Heart right ventricle (tissue), 16 donors: ENCODE measurements at regions not wholly inside any gene's neighbourhood (a gene's known extent, or its start where the extent isn't known, plus 50 kb on each side); places are given as distances from the start of the nearest gene placed in this dataset.

Source experiments
- ATAC-seq, 8 donors: fragments of 200-7000 bp; cut with Tn5 transposase; one replicate each; pipeline ENCODE4 v1.9.1; 2020; ENCODE audit warnings: mild to moderate bottlenecking in 8 of 8, moderate library complexity in 8 of 8, moderate number of reproducible peaks in 1 of 8
- DNase-seq, 2 donors: peaks; one replicate each; pipeline ENCODE4 v3.0.0-alpha.2; 2020
- H3K27ac ChIP-seq, 10 donors: fragments of 200-600 bp; sonication (generic) in 2 of 10; one replicate each; pipeline versions ENCODE4 v1.5.0 to v1.8.0; 2020 to 2022; ENCODE audit warnings: mild to moderate bottlenecking in 3 of 10
- H3K27me3 ChIP-seq, 7 donors: fragments of 200-600 bp; one replicate each; pipeline ENCODE4 v1.8.0; 2021 to 2022; ENCODE audit warnings: mild to moderate bottlenecking in 2 of 7
- H3K36me3 ChIP-seq, 9 donors: fragments of 200-600 bp; sonication (generic) in 1 of 9; one replicate each; pipeline versions ENCODE4 v1.5.0 to v1.8.0; 2020 to 2022; ENCODE audit warnings: mild to moderate bottlenecking in 2 of 9
- H3K4me1 ChIP-seq, 9 donors: fragments of 200-600 bp; sonication (generic) in 1 of 9; one replicate each; pipeline versions ENCODE4 v1.5.0 to v1.8.0; 2020 to 2022; ENCODE audit warnings: mild to moderate bottlenecking in 4 of 9
- H3K4me3 ChIP-seq, 10 donors: fragments of 200-600 bp; sonication (generic) in 2 of 10; one replicate each; pipeline versions ENCODE4 v1.5.0 to v1.8.0; 2020 to 2022; ENCODE audit warnings: mild to moderate bottlenecking in 7 of 10, moderate library complexity in 2 of 10
- H3K9me3 ChIP-seq, 11 donors: fragments of 200-600 bp in 10 of 11; sonication (generic) in 2 of 11; one replicate each; pipeline versions ENCODE4 v1.5.0 to v1.8.0; 2013 to 2022; ENCODE audit warnings: mild to moderate bottlenecking in 2 of 11, control low read depth in 1 of 11, moderate library complexity in 1 of 11
- CTCF ChIP-seq, 9 donors: fragments of 200-600 bp; sonication (generic) in 2 of 9; IDR thresholded peaks; one replicate each; pipeline versions ENCODE4 v1.5.0 to v1.8.0; 2021 to 2022; ENCODE audit warnings: antibody characterized with exemption in 9 of 9, mild to moderate bottlenecking in 5 of 9, moderate library complexity in 1 of 9
- WGBS, 2 donors: extraction: QIAGEN DNeasy Blood & Tissue Kit; methylation state at CpG; one replicate each; pipeline ENCODE4 v1.1.7; 2013; ENCODE audit warnings: inconsistent platforms in 1 of 2; 5-methylcytosine and 5-hydroxymethylcytosine counted together
- intact Hi-C, 10 donors: fragments of 100-400 bp; cut with DNase I; formaldehyde crosslinking; loops; one replicate each; pipeline versions ENCODE4 v1.11.1 to v1.14.2; 2022
- donor health status: Arrhythmogenic right ventricular cardiomyopathy.
- donor health status: ischemic (EF 13 %, LVEDD 7.1; RV severe dilation, severe dysfunction).
- donor health status: healthy with polysubstance abuse.
- donor health status: DM: no; HTN: yes; CAD: no.
- donor health status: DM: no; HTN: no; CAD: no.
- donor health status: ischemic (EF 25% LVEDD 6.9; RV normal size, moderate dysfunction).
- donor health status: ischemic (EF 25% LVEDD 5.7; RV mildly dilated, moderate dysfunction).
- donor health status: healthy.
- donor health status: DM: yes; HTN: yes; CAD: no.
- donor health status: Ischemic cardiomyopathy.
- donor health status: ischemic (EF 35%, LVEDD 5.7; RV mildly dilated, moderate dysfunction).
- donor health status: nonischemic (EF 11% LVEDD 7.7; RV severe dilation, severe dysfunction).
- donor health status: DM: yes; HTN: yes; CAD: no.
- donor health status: PGD.
- donor health status: ischemic (EF 29% LVEDD 5.4; RV normal size, mild dysfunction).
- donor health status: nonischemic (EF 23%, LVEDD 6.1; RV moderate dilation, normal function).

- H3K27ac ChIP-seq, result no peak overlapping the region
- H3K36me3 ChIP-seq, result no peaks in the 10 kb centered on the region
- no peaks in the 10 kb centered on the region for H3K27me3 ChIP-seq
- H3K4me3 ChIP-seq, result no peak overlapping the region
- intact Hi-C loops, result no loop called here
- ATAC-seq (no peak), DNase-seq (no peak)
- TF ChIP-seq CTCF (IDR thresholded peaks at IDR 0.05), result no peak
- H3K9me3 ChIP-seq, result peaks cover 0 to 21% (median 0%) of the 10 kb centered on the region in 11 donors
- 59 to 61% methylated on average over 1 of the region's 1 CpG for WGBS, 2 donors
- no peaks in the 10 kb centered on the region for H3K4me1 ChIP-seq
Observed at GRCh38 chr5:75891736-75892135, 174.5 kb upstream of the POC5 start.

- Histone ChIP-seq H3K4me1 (no peaks in the 10 kb centered on the region), H3K9me3 (peaks cover 0 to 21% (median 0%) of the 10 kb centered on the region in 11 donors), H3K27me3 (no peaks in the 10 kb centered on the region), H3K27ac (no peak overlapping the region), H3K36me3 (no peaks in the 10 kb centered on the region), H3K4me3 (no peak overlapping the region)
- ATAC-seq, result no peak
- DNase-seq, result no peak
- intact Hi-C loops, result no loop called here
- WGBS, 2 donors, result 57 to 61% methylated on average over 1 of the region's 1 CpG
- no peak for TF ChIP-seq CTCF (IDR thresholded peaks at IDR 0.05)
Observed at GRCh38 chr5:75891020-75891419, 173.8 kb upstream of the POC5 start.

- intact Hi-C loops, result no loop called here
- H3K4me3 ChIP-seq, result no peak overlapping the region
- WGBS, 2 donors, result 71 to 73% methylated on average over 1 of the region's 1 CpG
- no peak overlapping the region for H3K27ac ChIP-seq
- no peaks in the 10 kb centered on the region for H3K4me1 ChIP-seq
- no peak for TF ChIP-seq CTCF (IDR thresholded peaks at IDR 0.05)
- H3K9me3 ChIP-seq, result peaks cover 0 to 19% (median 0%) of the 10 kb centered on the region in 11 donors
- H3K27me3 ChIP-seq, result no peaks in the 10 kb centered on the region
- ATAC-seq, result no peak
- no peaks in the 10 kb centered on the region for H3K36me3 ChIP-seq
- DNase-seq, result no peak
Observed at GRCh38 chr5:75890546-75890945, 173.3 kb upstream of the POC5 start.

- no peak overlapping the region for H3K27ac ChIP-seq
- intact Hi-C loops, result no loop called here
- ATAC-seq (no peak), DNase-seq (no peak)
- no peaks in the 10 kb centered on the region for H3K36me3 ChIP-seq
- TF ChIP-seq CTCF (IDR thresholded peaks at IDR 0.05), result no peak
- H3K4me3 ChIP-seq, result no peak overlapping the region
- 79 to 88% methylated on average over 2 of the region's 2 CpGs for WGBS, 2 donors
- no peaks in the 10 kb centered on the region for H3K4me1 ChIP-seq
- no peaks in the 10 kb centered on the region for H3K27me3 ChIP-seq
- H3K9me3 ChIP-seq, result no peaks in the 10 kb centered on the region
Observed at GRCh38 chr5:75886706-75887105, 169.5 kb upstream of the POC5 start.
